Stimulated activated CD8-positive, alpha-beta memory T cell treated with anti-CD3 and anti-CD28 coated beads, Interleukin-7, amount 100 ng/mL, for 1 hour (primary cell): ENCODE measurements at regions not wholly inside any gene's neighbourhood (a gene's known extent, or its start where the extent isn't known, plus 50 kb on each side); places are given as distances from the start of the nearest gene placed in this dataset.

Experiments used
- DNase-seq, 2 donors: peaks; one replicate each; pipeline ENCODE4 v3.0.0-alpha.2; 2020; ENCODE audit warnings: low read depth in 2 of 2

- DNase-seq = no peak
Measured at GRCh38 chr1:198904321-198904720, 265.5 kb downstream of the PTPRC start.

- no peak for DNase-seq
Measured at GRCh38 chr1:198906739-198907422, 268.0 kb downstream of the PTPRC start.

- no peak for DNase-seq
Measured at GRCh38 chr1:198907423-198907746, 268.5 kb downstream of the PTPRC start.

- DNase-seq = no peak
Measured at GRCh38 chr1:198908995-198909394, 270.2 kb downstream of the PTPRC start.

- DNase-seq = no peak
Measured at GRCh38 chr1:198909973-198910372, 271.1 kb downstream of the PTPRC start.

- no peak for DNase-seq
Measured at GRCh38 chr1:198910816-198911215, 272.0 kb downstream of the PTPRC start.

- DNase-seq = no peak
Measured at GRCh38 chr1:198912046-198912445, 273.2 kb downstream of the PTPRC start.

GRCh38 chr1:198913667-198914066, 274.8 kb downstream of the PTPRC start:
- no peak for DNase-seq

GRCh38 chr1:198915327-198916231, 276.7 kb downstream of the PTPRC start:
- no peak for DNase-seq

- DNase-seq = no peak
Measured at GRCh38 chr1:198917226-198917625, 278.4 kb downstream of the PTPRC start.

GRCh38 chr1:198918920-198919319, 280.1 kb downstream of the PTPRC start:
- no peak for DNase-seq

- no peak for DNase-seq
Measured at GRCh38 chr1:198919667-198920398, 281.0 kb downstream of the PTPRC start.

- DNase-seq = no peak
Measured at GRCh38 chr1:198922638-198923430, 284.0 kb downstream of the PTPRC start.

GRCh38 chr1:198923993-198924392, 285.2 kb downstream of the PTPRC start:
- DNase-seq = no peak

GRCh38 chr1:198925567-198925966, 286.7 kb downstream of the PTPRC start:
- DNase-seq = no peak

- no peak for DNase-seq
Measured at GRCh38 chr1:198927129-198927528, 288.3 kb downstream of the PTPRC start.

- DNase-seq = no peak
Measured at GRCh38 chr1:198929111-198929604, 290.3 kb downstream of the PTPRC start.

GRCh38 chr1:198929961-198930599, 291.2 kb downstream of the PTPRC start:
- no peak for DNase-seq

GRCh38 chr1:198932351-198932991, 293.6 kb downstream of the PTPRC start:
- DNase-seq = no peak

GRCh38 chr1:198933515-198934222, 294.8 kb downstream of the PTPRC start:
- DNase-seq = no peak
